HCT116 (cell line): ENCODE measurements at regions not wholly inside any gene's neighbourhood (a gene's known extent, or its start where the extent isn't known, plus 50 kb on each side); places are given as distances from the start of the nearest gene placed in this dataset.

Experiments used
- ATAC-seq: fragments of 200-7000 bp; cut with Tn5 transposase; 2 replicates; pipeline ENCODE4 v1.9.1; 2020; ENCODE audit warnings: mild to moderate bottlenecking, moderate library complexity
- BruUV-seq: library from RNA; stranded (reverse); fragments of 400-500 nt; replicated peaks from 2 replicates; lab custom pipeline; 2021; lab: Mats Ljungman, UMichigan
- CTCF ChIA-PET: fragments of 300-600 bp; sonication (Branson Sonifier 250); formaldehyde crosslinking; loops from one replicate; lab custom pipeline; 2021; ENCODE audit warnings: antibody characterized with exemption; lab: Charles Lee
- POLR2A ChIA-PET: fragments of 300-600, 350-600 bp; sonication (Branson Sonifier 250); formaldehyde crosslinking; loops from one replicate; lab custom pipeline; 2021; ENCODE audit warnings: antibody characterized with exemption; lab: Charles Lee
- RAD21 ChIA-PET, 2 experiments: fragments of 300-600 bp; sonication (Branson Sonifier 250); formaldehyde crosslinking; loops; one replicate each; lab custom pipeline; 2023; ENCODE audit warnings: low total read pairs in 2 of 2; ENCODE audit not compliant: uncharacterized antibody in 2 of 2, unreplicated experiment in 2 of 2, low non-redundant PET in 1 of 2; lab: Charles Lee
- DNase-seq: peaks from one replicate; pipeline ENCODE4 v3.0.0-alpha.2; 2010; ENCODE audit warnings: low read depth, low spot score
- H2AFZ ChIP-seq: fragments of 200-600 bp; shearing (Covaris generic), sonication (generic); 2 replicates; pipeline ENCODE4 v1.6.1; 2017; ENCODE audit warnings: low read depth, mixed run types, mixed read lengths, antibody characterized with exemption, low read length; ENCODE audit not compliant: poor library complexity, severe bottlenecking
- H3K27ac ChIP-seq: 2 replicates; pipeline ENCODE4 v1.5.1; 2012; ENCODE audit warnings: low read depth, low read length
- H3K27me3 ChIP-seq: fragments of 200-600 bp; sonication (generic); 2 replicates; pipeline ENCODE4 v1.6.1; 2016; ENCODE audit warnings: mixed run types, low read length, mixed read lengths; ENCODE audit not compliant: insufficient read depth
- H3K36me3 ChIP-seq, 2 experiments: fragments of 200-500 bp in 1 of 2; fragments of 200-600 bp in 1 of 2; sonication (Bioruptor generic) in 1 of 2; sonication (generic) in 1 of 2; 2 replicates each; pipeline versions ENCODE4 v1.5.1 to v1.6.1; 2014 to 2016; ENCODE audit warnings: low read length in 2 of 2, inconsistent platforms in 1 of 2, mixed read lengths in 1 of 2, mixed run types in 1 of 2; ENCODE audit not compliant: insufficient read depth in 2 of 2, control insufficient read depth in 1 of 2
- H3K4me1 ChIP-seq, 2 experiments: fragments of 200-600 bp in 1 of 2; sonication (generic) in 1 of 2; 2 replicates each; pipeline versions ENCODE4 v1.5.1 to v1.6.1; 2012 to 2017; ENCODE audit warnings: low read length in 2 of 2, inconsistent platforms in 1 of 2, mild to moderate bottlenecking in 1 of 2, mixed read lengths in 1 of 2, mixed run types in 1 of 2, moderate library complexity in 1 of 2; ENCODE audit not compliant: insufficient read depth in 2 of 2, control insufficient read depth in 1 of 2
- H3K4me2 ChIP-seq: fragments of 200-600 bp; sonication (generic); 2 replicates; pipeline ENCODE4 v1.6.1; 2017; ENCODE audit warnings: mixed run types, low read length, mixed read lengths
- H3K4me3 ChIP-seq, 2 experiments: fragments of 200-600 bp in 1 of 2; sonication (generic) in 1 of 2; replicated peaks in 1 of 2; 2 replicates each; pipeline ENCODE4 v1.5.1; 2011 to 2016; ENCODE audit warnings: low read length in 2 of 2, control low read depth in 1 of 2, low read depth in 1 of 2, mild to moderate bottlenecking in 1 of 2, mixed read lengths in 1 of 2, mixed run types in 1 of 2
- H3K79me2 ChIP-seq: fragments of 200-600 bp; sonication (generic); 2 replicates; pipeline ENCODE4 v1.6.1; 2017; ENCODE audit warnings: mild to moderate bottlenecking, mixed run types, low read length, moderate library complexity, mixed read lengths; ENCODE audit not compliant: insufficient read depth
- H3K9ac ChIP-seq: fragments of 200-600 bp; sonication (generic); 2 replicates; pipeline ENCODE4 v1.6.1; 2016; ENCODE audit warnings: low read length, mixed read lengths
- H3K9me2 ChIP-seq: fragments of 200-600 bp; sonication (generic), shearing (Covaris generic); 2 replicates; pipeline ENCODE4 v1.6.1; 2017; ENCODE audit warnings: mixed run types, mild to moderate bottlenecking, moderate library complexity; ENCODE audit not compliant: insufficient read depth
- H3K9me3 ChIP-seq, 2 experiments: fragments of 200-500 bp in 1 of 2; fragments of 200-600 bp in 1 of 2; sonication (Bioruptor generic) in 1 of 2; sonication (generic) in 1 of 2; 2 replicates each; pipeline ENCODE4 v1.6.1; 2014 to 2017; ENCODE audit warnings: low read length in 2 of 2, mixed read lengths in 2 of 2, inconsistent platforms in 1 of 2, low read depth in 1 of 2, mild to moderate bottlenecking in 1 of 2, mixed run types in 1 of 2, moderate library complexity in 1 of 2; ENCODE audit not compliant: control insufficient read depth in 1 of 2, insufficient read depth in 1 of 2
- H4K20me1 ChIP-seq: fragments of 200-600 bp; sonication (generic), shearing (Covaris generic); 2 replicates; pipeline ENCODE4 v1.6.1; 2017; ENCODE audit warnings: mixed run types, mild to moderate bottlenecking, moderate library complexity; ENCODE audit not compliant: insufficient read depth
- CBX3 ChIP-seq: IDR thresholded peaks from 2 replicates; pipeline ENCODE4 v1.6.1; 2012; ENCODE audit warnings: low read depth
- CEBPB ChIP-seq: IDR thresholded peaks from 2 replicates; pipeline ENCODE4 v1.6.1; 2012; ENCODE audit warnings: low read depth
- ELF1 ChIP-seq: IDR thresholded peaks from 2 replicates; pipeline ENCODE4 v1.6.1; 2012; ENCODE audit warnings: low read depth, borderline replicate concordance
- EZH2 ChIP-seq: fragments of 200-600 bp; sonication (generic); IDR thresholded peaks from 2 replicates; pipeline ENCODE4 v1.6.1; 2017; ENCODE audit warnings: antibody characterized with exemption, mixed run types
- EZH2phosphoT487 ChIP-seq: fragments of 200-600 bp; IDR thresholded peaks from 2 replicates; pipeline ENCODE4 v1.6.1; 2018; ENCODE audit warnings: antibody characterized with exemption, borderline replicate concordance
- POLR2A ChIP-seq: IDR thresholded peaks from 2 replicates; pipeline ENCODE4 v1.7.0; 2011; ENCODE audit warnings: borderline replicate concordance; ENCODE audit not compliant: insufficient read depth, insufficient read length; ENCODE audit errors: extremely low read depth
- POLR2AphosphoS5 ChIP-seq: IDR thresholded peaks from 2 replicates; pipeline ENCODE4 v1.6.1; 2011; ENCODE audit warnings: mild to moderate bottlenecking, low read depth, low read length, moderate library complexity
- RAD21 ChIP-seq: IDR thresholded peaks from 2 replicates; pipeline ENCODE4 v1.6.1; 2012; ENCODE audit warnings: low read depth, mild to moderate bottlenecking
- SRF ChIP-seq: IDR thresholded peaks from 2 replicates; pipeline ENCODE4 v1.6.1; 2012; ENCODE audit warnings: low read depth
- YY1 ChIP-seq: IDR thresholded peaks from 2 replicates; pipeline ENCODE4 v1.6.1; 2011; ENCODE audit warnings: low read length, low read depth, moderate library complexity, mild to moderate bottlenecking; ENCODE audit not compliant: insufficient replicate concordance; ENCODE audit errors: extremely low read depth
- ZNF274 ChIP-seq: fragments of 200-500 bp; sonication (Bioruptor generic); IDR thresholded peaks from 2 replicates; pipeline ENCODE4 v1.6.1; 2014; ENCODE audit warnings: mild to moderate bottlenecking, low read depth, low read length, inconsistent platforms
- intact Hi-C: fragments of 100-400 bp; cut with micrococcal nuclease; formaldehyde crosslinking; loops from 2 replicates; pipeline ENCODE4 v1.10.0; 2022
- TF ChIP-seq, protein P1 (sequence below): IDR thresholded peaks from 2 replicates; pipeline ENCODE4 v1.6.1; 2012
- TF ChIP-seq, protein P2 (sequence below): IDR thresholded peaks from 2 replicates; pipeline ENCODE4 v1.6.1; 2012

DNA sequence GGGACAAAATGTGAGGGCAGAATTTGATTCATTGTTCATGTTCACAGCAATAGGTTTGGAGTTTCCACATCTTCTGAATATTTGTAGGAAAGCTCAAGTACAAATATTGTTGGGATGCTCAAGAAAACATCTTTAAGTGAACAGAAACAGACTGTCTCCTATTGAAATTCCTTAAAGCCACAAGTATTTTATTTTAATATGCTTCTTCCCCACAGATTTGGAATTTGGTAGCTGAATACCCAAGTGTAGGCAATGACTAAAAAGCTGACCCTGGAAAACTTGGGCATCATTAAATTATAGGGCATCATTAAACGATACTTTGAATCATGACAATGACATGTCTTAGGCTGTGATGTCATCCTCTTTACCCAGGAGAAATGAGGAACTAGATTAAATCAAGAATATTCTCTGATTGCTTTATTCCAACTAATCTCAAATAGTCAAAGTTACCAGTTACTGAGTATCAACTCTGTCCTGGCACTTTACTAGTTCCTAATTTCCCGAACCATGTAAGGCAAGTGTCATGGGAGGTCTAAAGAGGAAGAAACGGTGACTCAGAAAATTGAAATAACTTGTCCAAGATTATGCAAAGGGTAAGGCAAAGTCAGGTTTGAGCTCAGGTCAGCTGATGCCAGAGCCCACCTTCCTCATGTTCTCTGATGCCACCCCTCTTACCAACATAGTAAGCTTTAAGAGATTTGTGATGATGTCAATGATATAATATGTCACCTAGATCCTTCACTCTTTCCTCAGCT lies 223.1 kb upstream of the LEF1 start:
- POLR2A ChIA-PET: no interaction called here

DNA sequence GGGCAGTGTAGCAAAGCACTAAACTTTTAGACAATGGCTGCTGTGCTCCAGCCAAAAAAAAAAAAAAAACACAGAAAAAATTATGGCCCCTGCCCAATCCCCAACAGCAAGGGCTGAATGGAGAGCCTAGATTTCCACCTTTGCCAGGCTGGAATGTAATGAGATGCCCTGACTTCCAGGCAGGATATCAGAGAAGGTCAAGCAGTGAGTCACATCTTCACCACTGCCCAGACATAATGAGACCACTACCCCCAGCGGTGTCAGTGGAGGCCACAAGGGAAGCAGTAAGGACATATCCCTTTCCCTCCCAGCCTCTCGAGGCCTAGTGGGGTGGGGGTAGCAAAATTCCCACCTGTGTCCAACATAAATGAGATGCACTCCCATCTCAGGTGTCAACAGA lies 216.3 kb upstream of the LEF1 start:
- Histone ChIP-seq H3K4me3 (no peak overlapping the region), H3K4me2 (no peak overlapping the region), H3K9me3 (no peaks in the 10 kb centered on the region), H2AFZ (no peak overlapping the region), H3K79me2 (no peaks in the 10 kb centered on the region), H3K27ac (no peak overlapping the region), H4K20me1 (no peaks in the 10 kb centered on the region), H3K36me3 (no peaks in the 10 kb centered on the region), H3K4me1 (no peaks in the 10 kb centered on the region), H3K9ac (no peak overlapping the region), H3K27me3 (0 out of 2 replicates have a peak, but pooled peaks cover 13% of the 10 kb centered on the region), H3K9me2 (no peaks in the 10 kb centered on the region)
- DNase-seq (no peak), ATAC-seq (no peak)
- no TSS peak for BruUV-seq
- ChIA-PET CTCF (no interaction called here), POLR2A (no interaction called here), RAD21 (interaction anchor here in 1 of 2 experiments (0.7 kb wide), 1 partner anchor 17 kb away, joined by 5 read pairs; no protein-coding TSS in a partner anchor)
- TF ChIP-seq EZH2 (no peak), EZH2phosphoT487 (no peak), SRF (no peak), YY1 (no peak), ZNF274 (no peak), POLR2AphosphoS5 (no peak), CBX3 (no peak), POLR2A (no peak), ELF1 (no peak)
- TF ChIP-seq, protein P1, sequence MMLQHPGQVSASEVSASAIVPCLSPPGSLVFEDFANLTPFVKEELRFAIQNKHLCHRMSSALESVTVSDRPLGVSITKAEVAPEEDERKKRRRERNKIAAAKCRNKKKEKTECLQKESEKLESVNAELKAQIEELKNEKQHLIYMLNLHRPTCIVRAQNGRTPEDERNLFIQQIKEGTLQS: no peak
- TF ChIP-seq, protein P2, sequence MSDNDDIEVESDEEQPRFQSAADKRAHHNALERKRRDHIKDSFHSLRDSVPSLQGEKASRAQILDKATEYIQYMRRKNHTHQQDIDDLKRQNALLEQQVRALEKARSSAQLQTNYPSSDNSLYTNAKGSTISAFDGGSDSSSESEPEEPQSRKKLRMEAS: no peak
- intact Hi-C loops: no loop called here

More for the DNA sequence above, 223.1 kb upstream of the LEF1 start:
- H3K9ac ChIP-seq: no peak overlapping the region
- H3K4me1 ChIP-seq: no peaks in the 10 kb centered on the region; a peak in 1 of 4 replicates
- no peaks in the 10 kb centered on the region for H3K9me3 ChIP-seq
- CTCF ChIA-PET: no interaction called here
- ATAC-seq (no peak), DNase-seq (no peak)
- RAD21 ChIA-PET: no interaction called here
- H3K4me2 ChIP-seq: no peak overlapping the region
- no peaks in the 10 kb centered on the region for H3K36me3 ChIP-seq
- no peak overlapping the region for H2AFZ ChIP-seq
- peaks cover 40% of the 10 kb centered on the region for H3K27me3 ChIP-seq
- H3K9me2 ChIP-seq: no peaks in the 10 kb centered on the region
- H3K79me2 ChIP-seq: no peaks in the 10 kb centered on the region
- no peak overlapping the region for H3K4me3 ChIP-seq
- no peaks in the 10 kb centered on the region for H4K20me1 ChIP-seq
- no peak for TF ChIP-seq RAD21
- no peak for TF ChIP-seq ELF1
- TF ChIP-seq POLR2A: no peak
- TF ChIP-seq, protein P2: no peak
- TF ChIP-seq CEBPB: no peak
- TF ChIP-seq YY1: no peak
- intact Hi-C loops: no loop called here
- no TSS peak for BruUV-seq
- H3K27ac ChIP-seq: no peak overlapping the region
